Neural cell (in vitro differentiated cells): ENCODE measurements at regions not wholly inside any gene's neighbourhood (a gene's known extent, or its start where the extent isn't known, plus 50 kb on each side); places are given as distances from the start of the nearest gene placed in this dataset.

Experiments
- EP300 ChIP-seq: fragments of 450-650 bp; conservative IDR thresholded peaks from 2 replicates; pipeline ENCODE4 v1.6.1; 2014; ENCODE audit warnings: antibody characterized with exemption, mild to moderate bottlenecking, moderate library complexity; ENCODE audit not compliant: poor library complexity, severe bottlenecking
- EZH2 ChIP-seq: fragments of 200-600, 300-800 bp; shearing (Covaris generic), sonication (generic); IDR thresholded peaks from 2 replicates; pipeline ENCODE4 v1.6.1; 2014; ENCODE audit warnings: antibody characterized with exemption, low read length, borderline replicate concordance, mild to moderate bottlenecking; ENCODE audit not compliant: insufficient read depth, poor library complexity, severe bottlenecking
- POLR2AphosphoS5 ChIP-seq: IDR thresholded peaks from 2 replicates; pipeline ENCODE4 v1.6.1; 2012
- RAD21 ChIP-seq: fragments of 450-650 bp; conservative IDR thresholded peaks from 2 replicates; pipeline ENCODE4 v1.6.1; 2014; ENCODE audit warnings: antibody characterized with exemption, mild to moderate bottlenecking, moderate library complexity
- TAF1 ChIP-seq: IDR thresholded peaks from 2 replicates; pipeline ENCODE4 v1.6.1; 2012; ENCODE audit warnings: low read depth
- TF ChIP-seq, protein P1 (sequence below): fragments of 450-650 bp; IDR thresholded peaks from 2 replicates; pipeline ENCODE4 v1.5.1; 2014; ENCODE audit warnings: antibody characterized with exemption, mild to moderate bottlenecking, moderate library complexity; ENCODE audit not compliant: poor library complexity, severe bottlenecking
- TF ChIP-seq, protein P2 (sequence below): IDR thresholded peaks from 2 replicates; pipeline ENCODE4 v1.6.1; 2012; ENCODE audit warnings: borderline replicate concordance

DNA sequence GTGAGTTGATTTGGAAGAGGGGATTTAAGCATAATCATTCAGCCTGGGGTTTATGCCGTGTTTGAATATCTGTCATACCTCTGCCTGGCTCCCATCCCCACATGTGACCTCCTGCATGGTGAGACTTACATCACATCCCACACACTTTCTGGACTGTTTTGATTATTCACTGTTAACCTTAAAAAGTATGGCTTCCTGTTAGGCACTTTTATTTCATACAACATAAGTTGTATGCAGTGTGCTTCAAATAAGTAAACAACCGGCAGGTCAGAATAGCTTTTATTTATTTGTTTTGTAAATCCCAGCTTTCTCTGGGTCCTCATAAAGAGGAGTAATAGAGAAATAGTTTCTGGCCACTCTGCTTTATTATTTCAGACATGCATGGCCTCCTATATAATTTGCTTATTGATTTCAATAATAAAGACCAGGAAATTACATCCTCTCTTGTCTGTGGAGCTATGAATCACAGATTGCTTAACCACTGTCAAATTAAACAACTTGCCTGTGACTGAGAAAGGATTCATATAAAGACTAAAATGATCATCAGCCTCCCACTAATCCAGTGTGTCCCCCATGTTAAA, 376.8 kb upstream of the ZFP42 start:
- TF ChIP-seq, protein P1, sequence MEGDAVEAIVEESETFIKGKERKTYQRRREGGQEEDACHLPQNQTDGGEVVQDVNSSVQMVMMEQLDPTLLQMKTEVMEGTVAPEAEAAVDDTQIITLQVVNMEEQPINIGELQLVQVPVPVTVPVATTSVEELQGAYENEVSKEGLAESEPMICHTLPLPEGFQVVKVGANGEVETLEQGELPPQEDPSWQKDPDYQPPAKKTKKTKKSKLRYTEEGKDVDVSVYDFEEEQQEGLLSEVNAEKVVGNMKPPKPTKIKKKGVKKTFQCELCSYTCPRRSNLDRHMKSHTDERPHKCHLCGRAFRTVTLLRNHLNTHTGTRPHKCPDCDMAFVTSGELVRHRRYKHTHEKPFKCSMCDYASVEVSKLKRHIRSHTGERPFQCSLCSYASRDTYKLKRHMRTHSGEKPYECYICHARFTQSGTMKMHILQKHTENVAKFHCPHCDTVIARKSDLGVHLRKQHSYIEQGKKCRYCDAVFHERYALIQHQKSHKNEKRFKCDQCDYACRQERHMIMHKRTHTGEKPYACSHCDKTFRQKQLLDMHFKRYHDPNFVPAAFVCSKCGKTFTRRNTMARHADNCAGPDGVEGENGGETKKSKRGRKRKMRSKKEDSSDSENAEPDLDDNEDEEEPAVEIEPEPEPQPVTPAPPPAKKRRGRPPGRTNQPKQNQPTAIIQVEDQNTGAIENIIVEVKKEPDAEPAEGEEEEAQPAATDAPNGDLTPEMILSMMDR: no peak
- TF ChIP-seq, protein P2, sequence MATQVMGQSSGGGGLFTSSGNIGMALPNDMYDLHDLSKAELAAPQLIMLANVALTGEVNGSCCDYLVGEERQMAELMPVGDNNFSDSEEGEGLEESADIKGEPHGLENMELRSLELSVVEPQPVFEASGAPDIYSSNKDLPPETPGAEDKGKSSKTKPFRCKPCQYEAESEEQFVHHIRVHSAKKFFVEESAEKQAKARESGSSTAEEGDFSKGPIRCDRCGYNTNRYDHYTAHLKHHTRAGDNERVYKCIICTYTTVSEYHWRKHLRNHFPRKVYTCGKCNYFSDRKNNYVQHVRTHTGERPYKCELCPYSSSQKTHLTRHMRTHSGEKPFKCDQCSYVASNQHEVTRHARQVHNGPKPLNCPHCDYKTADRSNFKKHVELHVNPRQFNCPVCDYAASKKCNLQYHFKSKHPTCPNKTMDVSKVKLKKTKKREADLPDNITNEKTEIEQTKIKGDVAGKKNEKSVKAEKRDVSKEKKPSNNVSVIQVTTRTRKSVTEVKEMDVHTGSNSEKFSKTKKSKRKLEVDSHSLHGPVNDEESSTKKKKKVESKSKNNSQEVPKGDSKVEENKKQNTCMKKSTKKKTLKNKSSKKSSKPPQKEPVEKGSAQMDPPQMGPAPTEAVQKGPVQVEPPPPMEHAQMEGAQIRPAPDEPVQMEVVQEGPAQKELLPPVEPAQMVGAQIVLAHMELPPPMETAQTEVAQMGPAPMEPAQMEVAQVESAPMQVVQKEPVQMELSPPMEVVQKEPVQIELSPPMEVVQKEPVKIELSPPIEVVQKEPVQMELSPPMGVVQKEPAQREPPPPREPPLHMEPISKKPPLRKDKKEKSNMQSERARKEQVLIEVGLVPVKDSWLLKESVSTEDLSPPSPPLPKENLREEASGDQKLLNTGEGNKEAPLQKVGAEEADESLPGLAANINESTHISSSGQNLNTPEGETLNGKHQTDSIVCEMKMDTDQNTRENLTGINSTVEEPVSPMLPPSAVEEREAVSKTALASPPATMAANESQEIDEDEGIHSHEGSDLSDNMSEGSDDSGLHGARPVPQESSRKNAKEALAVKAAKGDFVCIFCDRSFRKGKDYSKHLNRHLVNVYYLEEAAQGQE: no peak
- no peak for TF ChIP-seq TAF1
- no peak for TF ChIP-seq POLR2AphosphoS5
- TF ChIP-seq EP300: no peak
- TF ChIP-seq RAD21: no peak
- no peak for TF ChIP-seq EZH2
